Endometrial microvascular endothelial cells (primary cell): ENCODE measurements at regions not wholly inside any gene's neighbourhood (a gene's known extent, or its start where the extent isn't known, plus 50 kb on each side); places are given as distances from the start of the nearest gene placed in this dataset.

Experiments used
- in situ Hi-C: cut with HindIII; loops from 2 replicates; pipeline ENCODE4 v1.10.0; 2017; ENCODE audit warnings: low sequenced_read_pairs, low pct_unique_long_range_greater_than_20kb; ENCODE audit errors: inconsistent ontology term

GRCh38 chr1:200328379-200328778 lies 81.5 kb downstream of the ZNF281 start:
- in situ Hi-C loops = no loop called here

GRCh38 chr1:200323856-200324400 lies 85.9 kb downstream of the ZNF281 start:
- in situ Hi-C loops = no loop called here

- in situ Hi-C loops = no loop called here
Measured at GRCh38 chr1:200319148-200319547, 90.7 kb downstream of the ZNF281 start.

GRCh38 chr1:200317236-200317635 lies 92.6 kb downstream of the ZNF281 start:
- in situ Hi-C loops = no loop called here

GRCh38 chr1:200316148-200316803 lies 93.6 kb downstream of the ZNF281 start:
- in situ Hi-C loops = no loop called here

- in situ Hi-C loops = no loop called here
Measured at GRCh38 chr1:200314085-200314750, 95.6 kb downstream of the ZNF281 start.

GRCh38 chr1:200311256-200311655 lies 98.6 kb downstream of the ZNF281 start:
- in situ Hi-C loops = no loop called here

GRCh38 chr1:200310824-200311223 lies 99.0 kb downstream of the ZNF281 start:
- in situ Hi-C loops = no loop called here

- in situ Hi-C loops = no loop called here
Measured at GRCh38 chr1:200307755-200308066, 102.1 kb downstream of the ZNF281 start.

- in situ Hi-C loops = no loop called here
Measured at GRCh38 chr1:200306944-200307754, 102.7 kb downstream of the ZNF281 start.

- in situ Hi-C loops = no loop called here
Measured at GRCh38 chr1:200305806-200306205, 104.0 kb downstream of the ZNF281 start.

GRCh38 chr1:200304171-200304570 lies 105.7 kb downstream of the ZNF281 start:
- in situ Hi-C loops = no loop called here

GRCh38 chr1:200302921-200303290 lies 106.9 kb downstream of the ZNF281 start:
- in situ Hi-C loops = no loop called here

GRCh38 chr1:200302192-200302920 lies 107.5 kb downstream of the ZNF281 start:
- in situ Hi-C loops = no loop called here

GRCh38 chr1:200301152-200301551 lies 108.7 kb downstream of the ZNF281 start:
- in situ Hi-C loops = no loop called here

GRCh38 chr1:200299571-200299970 lies 110.3 kb downstream of the ZNF281 start:
- in situ Hi-C loops = no loop called here

- in situ Hi-C loops = no loop called here
Measured at GRCh38 chr1:200298242-200298641, 111.6 kb downstream of the ZNF281 start.

- in situ Hi-C loops = no loop called here
Measured at GRCh38 chr1:200296091-200296661, 113.7 kb downstream of the ZNF281 start.

- in situ Hi-C loops = no loop called here
Measured at GRCh38 chr1:200294241-200294640, 115.6 kb downstream of the ZNF281 start.
